ENCODE measurements at regions not wholly inside any gene's neighbourhood (a gene's known extent, or its start where the extent isn't known, plus 50 kb on each side); places are given as distances from the start of the nearest gene placed in this dataset.

- TF ChIP-seq CTCF (IDR thresholded peaks at IDR 0.05) (no peak), POLR2A (IDR thresholded peaks at IDR 0.05) (no peak)
Measured at GRCh38 chr5:29715167-29715566, 1478.3 kb upstream of the CDH6 start.
